IPS DF 19.7 (cell line): ENCODE measurements at regions not wholly inside any gene's neighbourhood (a gene's known extent, or its start where the extent isn't known, plus 50 kb on each side); places are given as distances from the start of the nearest gene placed in this dataset.

Experiments
- DNase-seq: peaks from one replicate; pipeline ENCODE4 v3.0.0-alpha.2; 2013; ENCODE audit warnings: low read depth, low spot score

DNA sequence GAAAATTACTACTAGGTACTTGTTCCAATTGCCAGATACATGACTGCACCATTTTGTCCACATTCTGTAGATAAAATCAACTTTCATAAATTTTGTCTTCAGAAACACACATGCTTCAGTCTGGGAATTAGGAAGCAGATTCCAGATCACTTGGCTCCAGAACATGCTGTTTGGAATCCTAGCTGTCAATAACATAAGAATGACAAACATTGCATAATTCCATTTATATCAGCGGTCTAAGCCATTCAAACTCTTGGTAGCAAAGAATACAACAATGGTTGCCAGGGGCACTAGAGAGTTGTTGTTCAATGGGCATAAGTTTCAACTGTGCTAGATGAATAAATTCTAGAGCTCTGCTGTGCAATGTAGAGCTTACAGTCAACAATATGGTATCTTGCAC lies 1112.1 kb upstream of the AGA start:
- no peak for DNase-seq

DNA sequence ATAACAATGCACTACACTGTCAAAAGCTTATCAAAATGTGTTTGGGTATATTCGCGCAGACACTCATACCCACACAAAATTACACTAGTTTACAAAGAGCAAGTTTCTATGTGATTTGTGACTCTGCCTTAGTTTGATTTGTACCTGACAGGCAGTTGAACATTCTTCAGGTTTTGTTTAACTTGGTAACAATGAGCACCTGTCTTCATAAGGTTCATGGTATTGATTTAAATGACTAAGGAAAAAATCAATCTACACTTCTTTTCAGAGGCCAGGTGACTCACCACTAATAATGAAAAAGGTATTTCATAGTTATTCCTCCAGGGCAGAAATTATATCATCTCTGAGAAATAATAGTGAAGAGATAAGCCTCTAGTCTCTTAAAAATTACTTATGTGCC lies 1114.6 kb upstream of the AGA start:
- no peak for DNase-seq

DNA sequence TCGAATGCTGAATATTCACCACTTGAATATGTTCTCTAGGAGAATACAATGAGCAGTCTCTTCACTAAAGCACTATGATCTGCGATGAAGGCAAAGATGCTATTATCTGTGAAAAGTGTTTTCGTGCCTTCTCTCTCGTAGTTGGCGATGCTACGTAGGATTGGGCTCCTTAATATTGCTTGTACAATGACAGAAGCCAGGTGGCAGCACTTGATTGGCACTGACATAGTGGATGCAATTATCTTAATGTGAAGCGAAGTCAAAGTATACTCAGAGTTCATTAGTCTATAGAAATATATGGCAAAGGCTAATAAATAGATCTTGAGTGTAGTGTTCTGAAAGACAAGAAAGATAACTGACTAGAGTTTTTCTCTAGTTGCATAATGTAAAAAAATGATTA lies 1135.7 kb upstream of the AGA start:
- DNase-seq = no peak

DNA sequence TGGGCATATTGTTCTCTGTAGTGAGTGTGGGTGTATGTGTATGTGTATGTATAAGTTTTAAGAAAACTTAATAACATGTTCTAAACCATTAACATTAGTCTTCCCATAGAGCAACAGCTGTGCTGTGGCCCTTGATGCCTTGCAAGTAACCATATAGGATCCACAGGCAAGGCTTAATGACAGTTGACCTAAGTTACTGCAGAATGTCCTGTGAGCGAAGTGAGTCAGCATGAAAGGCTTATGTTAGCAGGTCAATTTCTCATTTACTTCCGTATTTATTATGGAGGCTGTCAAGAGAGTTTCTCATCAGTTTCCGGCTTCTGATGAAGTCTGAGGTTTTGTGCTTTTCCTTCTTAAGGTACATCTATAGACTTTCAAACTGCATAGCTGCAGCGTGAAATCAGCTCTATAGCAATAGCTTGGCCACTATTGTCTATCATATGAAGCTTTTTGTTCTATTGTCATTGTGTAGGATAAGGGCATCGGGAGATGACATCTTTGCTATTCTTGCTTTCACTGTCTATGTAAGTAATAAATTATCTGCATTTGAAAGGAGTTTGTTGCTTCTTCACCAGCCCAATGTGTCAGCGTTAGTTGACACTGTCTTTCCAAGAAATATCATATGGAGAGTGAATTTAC lies 1153.4 kb upstream of the AGA start:
- DNase-seq = no peak

DNA sequence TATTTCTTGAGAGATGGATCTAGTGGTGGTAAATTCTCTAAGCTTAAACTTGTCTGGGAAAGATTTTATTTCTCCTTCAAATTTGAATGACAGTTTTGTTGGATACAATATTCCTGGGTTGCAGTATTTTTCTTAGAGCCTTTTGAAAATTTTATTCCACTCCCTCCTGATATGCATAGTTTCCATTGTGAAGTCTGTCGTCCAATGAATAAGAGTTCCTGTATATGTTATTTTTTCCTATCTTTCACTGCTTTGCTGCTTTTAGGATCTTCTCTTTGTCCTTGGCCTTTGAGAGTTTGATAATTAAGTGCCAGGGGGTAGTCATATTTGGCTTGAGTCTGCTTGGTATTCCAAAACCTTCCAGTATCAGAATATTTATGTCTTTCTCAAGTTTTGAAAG lies 1156.4 kb upstream of the AGA start:
- DNase-seq = no peak

DNA sequence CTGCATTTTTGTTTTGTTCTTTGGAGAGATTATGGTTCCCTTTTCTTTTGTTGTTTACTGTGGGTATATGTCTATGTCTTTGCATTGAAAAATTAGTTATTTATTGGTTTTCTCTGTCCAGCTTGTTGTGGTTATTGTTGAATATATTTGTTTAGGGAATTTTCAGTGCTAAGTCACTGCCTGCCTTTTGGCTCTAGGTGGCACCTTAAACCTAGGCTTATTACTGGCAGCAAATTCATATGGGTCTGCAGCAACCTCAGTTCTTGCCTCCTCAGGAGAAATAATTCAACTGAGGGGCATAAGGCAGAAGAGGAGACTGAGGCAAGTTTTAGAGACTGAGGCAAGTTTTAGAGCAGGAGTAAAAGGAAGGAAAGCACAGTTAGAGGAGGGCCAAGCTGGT lies 1157.3 kb upstream of the AGA start:
- DNase-seq = no peak

DNA sequence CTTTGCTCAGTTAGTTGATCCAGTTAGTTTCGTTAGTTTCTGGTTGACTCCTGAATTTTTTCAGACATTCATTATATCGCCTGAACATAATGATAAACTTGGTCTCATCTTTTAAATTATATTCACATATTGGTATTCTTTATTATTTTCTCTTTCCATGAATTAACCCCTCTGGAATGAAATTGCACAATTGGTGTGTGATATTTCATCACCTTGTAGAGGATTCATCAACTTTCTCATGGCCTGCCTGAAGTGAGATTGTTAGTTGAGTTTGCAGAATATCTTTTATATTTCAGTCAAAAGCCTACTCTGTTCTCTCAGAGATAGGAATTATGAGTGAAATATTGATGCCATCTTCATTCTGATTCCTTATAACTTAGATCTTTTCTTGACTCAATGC lies 1160.6 kb upstream of the AGA start:
- no peak for DNase-seq

DNA sequence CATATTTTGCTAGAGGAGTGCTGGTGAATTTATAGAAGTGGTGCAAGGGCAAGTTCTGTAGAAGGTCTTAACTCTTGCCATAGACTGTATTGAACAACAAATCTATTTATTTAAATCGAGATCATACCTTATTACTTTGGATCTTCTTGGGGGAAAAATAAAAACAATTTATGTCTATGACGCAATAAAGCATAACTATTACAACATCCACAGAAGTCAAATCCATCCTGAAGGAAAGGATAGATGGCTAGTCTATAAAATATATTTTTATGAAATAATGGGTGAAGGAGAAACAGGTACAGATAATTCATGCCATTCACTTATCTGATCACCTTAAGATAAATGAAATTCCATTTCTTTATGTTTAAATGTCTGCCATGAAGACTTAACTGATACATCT lies 1168.8 kb upstream of the AGA start:
- DNase-seq = no peak

DNA sequence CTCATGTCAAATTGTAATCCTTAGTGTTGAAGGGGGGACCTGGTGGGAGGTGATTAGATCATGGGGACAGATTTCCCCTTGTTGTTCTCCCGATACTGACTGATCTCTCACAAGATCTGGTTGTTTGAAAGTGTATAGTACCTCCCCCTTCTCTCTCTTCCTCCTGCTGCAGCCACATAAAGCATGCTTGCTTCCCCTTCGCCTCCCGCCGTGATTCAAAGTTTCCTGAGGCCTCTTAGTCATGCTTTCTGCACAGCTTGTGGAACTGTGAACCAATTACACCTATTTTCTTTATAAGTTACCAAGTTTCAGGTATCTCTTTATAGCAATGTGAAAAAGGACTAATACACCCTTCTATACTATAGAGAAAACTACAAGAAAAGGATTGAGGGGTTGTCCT lies 1170.5 kb upstream of the AGA start:
- DNase-seq = no peak

DNA sequence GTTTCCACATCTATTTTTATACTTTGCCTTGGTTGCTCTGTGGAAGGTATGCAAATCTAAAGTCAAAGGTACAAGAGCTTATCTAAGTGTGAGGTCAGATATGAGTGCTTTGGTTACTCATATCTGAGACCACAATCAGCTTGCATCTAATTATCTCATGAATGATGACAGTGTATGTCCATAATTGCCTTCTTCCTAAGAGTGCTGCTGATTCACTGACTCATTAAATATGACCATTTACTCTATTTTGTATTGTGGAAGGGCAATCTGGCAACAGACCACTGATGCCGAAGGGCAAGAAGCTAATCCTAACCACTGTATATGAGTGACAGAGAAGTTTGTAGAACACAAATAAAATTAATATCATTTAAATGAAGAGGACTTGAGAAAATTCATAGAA lies 1190.2 kb upstream of the AGA start:
- DNase-seq = no peak

DNA sequence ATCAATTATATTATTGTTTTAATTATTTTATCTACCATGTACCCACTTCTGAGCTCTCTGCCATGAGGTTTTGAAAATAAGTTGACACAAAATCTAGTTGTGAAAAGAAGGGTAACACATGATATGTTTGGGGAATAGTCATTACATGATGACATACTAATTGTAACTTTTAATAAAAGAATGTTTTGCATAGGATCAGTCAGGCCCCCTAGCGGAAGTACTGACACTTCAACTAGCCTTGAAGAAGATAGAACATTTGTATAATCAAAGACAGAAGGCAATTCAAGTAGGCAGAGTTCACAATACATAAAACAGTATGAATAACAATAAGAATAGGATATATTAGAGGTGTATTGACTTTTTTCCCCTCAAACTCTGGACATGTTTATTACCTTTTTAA lies 1191.0 kb upstream of the AGA start:
- no peak for DNase-seq

DNA sequence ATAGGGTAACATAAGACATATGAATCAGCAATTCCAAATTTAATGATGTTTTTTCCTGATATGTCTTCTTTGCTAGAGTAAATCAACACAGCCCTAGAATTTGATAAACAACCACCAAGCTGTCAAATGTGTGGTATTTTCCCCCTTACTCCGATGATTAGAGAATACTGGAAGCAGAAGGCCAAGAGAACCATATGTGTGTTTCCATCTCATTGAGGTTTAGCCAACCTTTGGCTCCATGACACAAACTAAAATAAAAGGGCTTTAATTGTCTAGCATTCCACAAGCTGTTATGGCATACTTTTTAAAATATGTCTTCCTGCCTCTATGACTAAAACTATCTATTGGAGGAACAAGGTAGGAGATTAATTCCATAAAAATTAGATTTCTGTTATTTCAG lies 1222.4 kb upstream of the AGA start:
- DNase-seq = no peak

DNA sequence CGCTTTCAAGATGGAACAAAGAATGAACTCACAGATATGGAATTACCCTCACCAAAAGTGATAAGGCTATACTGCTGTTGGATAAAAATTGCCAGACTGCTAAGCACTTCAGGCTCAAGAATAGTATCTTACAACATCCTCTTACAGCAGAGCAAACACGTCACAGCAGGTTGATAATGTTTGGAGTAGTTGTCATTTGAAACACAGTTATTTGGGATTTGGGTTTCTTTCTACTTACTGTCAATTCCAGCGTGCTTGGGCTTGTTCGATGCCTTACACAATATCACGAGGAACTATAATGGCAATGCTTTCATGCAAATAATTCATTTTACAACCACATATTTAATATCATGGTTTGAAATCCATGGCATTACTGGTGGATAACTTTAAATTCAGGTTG lies 1223.7 kb upstream of the AGA start:
- no peak for DNase-seq

DNA sequence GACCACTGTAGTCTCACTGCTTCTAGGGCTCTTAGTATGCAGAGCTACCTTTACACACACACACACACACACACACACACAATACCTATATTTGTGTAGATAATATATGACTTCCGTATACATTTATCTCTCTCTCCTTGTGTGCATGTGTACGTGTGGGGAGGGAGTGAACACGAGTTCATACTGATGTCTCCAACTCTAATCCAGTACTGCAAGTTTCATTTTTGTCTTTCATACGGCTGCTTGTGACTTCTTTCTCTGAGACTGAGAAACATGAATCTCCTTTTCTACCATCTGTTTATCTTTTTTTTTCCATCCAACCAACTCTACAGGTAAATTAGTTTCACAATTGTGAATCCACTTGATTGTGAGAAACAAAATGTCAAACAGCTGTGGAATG lies 1229.5 kb upstream of the AGA start:
- DNase-seq = no peak

DNA sequence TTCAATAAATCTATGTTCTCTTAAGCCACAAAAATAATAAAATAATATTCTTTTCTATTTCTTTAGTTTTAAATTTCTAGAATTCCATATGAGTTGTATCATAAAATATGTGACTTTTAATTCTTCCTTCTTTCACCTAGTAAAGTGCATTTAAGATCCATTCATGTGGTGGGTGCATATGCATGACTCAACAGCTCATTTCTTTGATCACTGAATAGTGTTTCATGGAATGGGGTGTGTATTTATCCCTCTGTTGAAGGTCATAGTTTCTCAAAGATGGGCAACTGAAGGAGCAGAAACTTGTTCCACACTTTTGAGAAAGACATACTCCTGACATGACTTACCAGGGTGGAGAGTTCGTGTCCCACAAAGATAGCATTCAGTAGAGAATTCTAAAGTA lies 1230.3 kb upstream of the AGA start:
- DNase-seq = no peak

DNA sequence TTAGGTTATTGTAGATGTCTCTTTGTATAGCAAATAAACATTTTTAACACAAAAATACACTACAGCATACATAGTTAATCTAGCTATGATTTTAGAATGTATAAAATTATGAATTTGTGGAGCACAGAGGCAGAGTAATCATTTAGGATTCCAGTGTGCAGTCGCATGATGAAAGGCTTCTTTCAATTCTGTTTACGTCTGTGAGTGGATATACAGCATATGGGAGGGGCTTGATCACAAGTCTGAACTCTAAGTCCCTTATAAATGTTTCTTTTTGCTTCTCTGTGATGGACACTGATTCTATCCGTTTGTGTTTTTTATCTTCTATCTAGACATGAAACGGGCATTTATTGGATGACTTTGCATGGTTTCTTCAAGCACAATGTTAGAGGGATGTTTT lies 1239.6 kb upstream of the AGA start:
- DNase-seq = no peak

DNA sequence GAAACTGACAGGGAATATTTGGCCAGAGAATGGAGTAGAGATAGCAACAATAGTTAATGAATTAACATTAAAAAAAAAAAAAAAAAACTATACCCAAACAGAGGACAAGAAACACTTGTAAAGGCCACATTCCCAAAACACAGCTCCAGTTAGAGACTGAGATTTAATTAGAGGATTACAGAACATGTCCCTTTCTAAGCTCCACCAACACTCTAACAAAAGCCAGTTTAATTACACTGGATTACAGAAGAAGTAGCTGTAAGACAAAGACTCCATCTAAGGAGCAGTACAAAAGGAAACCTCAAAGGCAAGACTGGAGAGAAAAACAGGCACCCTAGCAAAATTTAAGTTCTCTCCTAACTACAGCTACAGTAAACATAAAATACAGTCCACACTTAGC lies 1247.7 kb upstream of the AGA start:
- no peak for DNase-seq

DNA sequence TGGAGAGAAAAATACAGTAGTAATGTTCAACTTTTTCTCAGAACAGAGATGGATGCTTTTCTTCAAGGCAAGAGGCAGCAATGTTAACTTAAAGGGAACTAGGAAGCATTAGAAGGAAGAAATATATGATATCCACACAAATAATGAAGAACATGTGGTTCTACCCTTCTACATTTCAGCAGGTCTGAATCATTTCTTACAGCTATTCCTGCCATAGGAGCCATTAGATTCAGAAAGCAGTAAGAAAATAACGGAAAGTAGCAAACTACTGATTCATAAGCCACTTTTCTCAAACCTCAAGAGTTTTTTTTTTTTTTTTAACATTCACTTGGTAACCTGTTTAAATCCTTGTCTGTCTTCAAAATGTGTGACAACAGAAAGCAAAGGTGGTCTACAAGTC lies 1251.6 kb upstream of the AGA start:
- DNase-seq = no peak

DNA sequence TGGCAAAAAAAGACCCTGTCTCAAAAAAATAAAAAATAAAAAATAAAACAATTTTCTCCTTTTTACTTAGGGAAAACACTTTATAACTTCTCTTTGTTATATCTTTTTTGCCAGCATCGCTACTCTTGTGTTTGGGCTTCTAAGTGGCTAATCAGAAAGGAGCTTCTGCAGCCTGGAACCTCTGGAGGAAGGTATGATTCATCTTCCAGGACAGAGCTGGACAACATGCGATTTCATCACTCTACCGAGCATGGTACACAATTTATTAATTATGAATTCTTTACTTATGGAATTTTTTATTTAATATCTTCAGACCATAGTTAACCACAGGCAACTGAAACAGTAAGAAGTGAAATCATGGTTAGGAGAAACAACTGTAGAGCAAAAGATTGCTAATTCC lies 1254.3 kb upstream of the AGA start:
- DNase-seq = no peak

DNA sequence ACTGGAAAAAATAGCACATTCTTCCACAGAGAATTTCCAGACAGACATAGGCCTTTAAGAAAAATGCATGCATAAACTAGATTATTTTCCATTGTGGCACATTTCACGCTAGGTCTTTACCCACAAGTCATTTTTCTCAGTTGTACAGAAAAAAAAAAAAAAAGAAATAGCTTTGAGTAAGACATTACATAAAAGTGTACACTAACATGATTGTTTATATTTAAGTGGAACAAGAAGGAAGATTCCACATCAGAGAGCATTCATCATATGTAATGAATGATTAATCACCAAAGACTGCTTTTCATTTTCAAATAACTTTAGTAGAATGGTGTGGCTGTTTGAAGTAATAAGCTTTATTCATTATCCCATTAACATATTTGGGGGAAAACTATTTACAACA lies 1270.2 kb upstream of the AGA start:
- DNase-seq = no peak

DNA sequence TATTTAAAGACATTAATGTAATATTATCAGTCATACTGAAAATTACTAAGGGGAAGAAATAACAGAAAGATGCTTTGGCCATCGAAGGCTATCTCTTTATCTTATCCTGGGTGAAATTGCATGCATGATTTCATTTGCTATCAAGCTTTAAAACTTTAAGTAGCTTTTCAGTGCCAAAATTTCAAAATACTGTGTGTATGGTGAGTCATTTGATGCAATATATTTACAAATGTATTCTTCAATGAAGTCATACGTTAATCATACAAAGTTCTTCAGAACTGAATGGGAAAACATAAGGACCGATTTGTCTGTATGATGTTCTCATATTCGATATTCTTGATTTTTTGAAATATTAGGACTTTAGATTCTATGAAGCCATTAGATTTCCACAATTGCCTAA lies 1295.8 kb upstream of the AGA start:
- DNase-seq = no peak

DNA sequence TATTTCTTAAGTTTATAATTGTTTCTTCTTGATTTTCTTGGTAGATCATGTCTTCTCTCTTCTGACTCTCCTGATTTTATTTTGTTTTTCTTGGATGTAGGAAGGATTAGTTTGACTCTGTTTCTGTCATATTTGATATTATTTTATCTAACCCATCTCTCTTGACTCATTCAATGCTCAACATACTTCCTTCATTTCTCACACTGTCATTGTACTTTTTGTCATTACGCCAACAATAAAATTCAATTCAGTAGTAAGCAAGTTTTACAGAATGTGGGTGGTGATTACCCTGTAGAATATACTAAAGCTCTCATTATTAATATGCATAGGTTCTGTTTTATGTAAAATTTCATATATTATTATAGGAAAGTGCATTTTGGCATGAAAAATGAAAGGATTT lies 1303.0 kb upstream of the AGA start:
- DNase-seq = no peak

DNA sequence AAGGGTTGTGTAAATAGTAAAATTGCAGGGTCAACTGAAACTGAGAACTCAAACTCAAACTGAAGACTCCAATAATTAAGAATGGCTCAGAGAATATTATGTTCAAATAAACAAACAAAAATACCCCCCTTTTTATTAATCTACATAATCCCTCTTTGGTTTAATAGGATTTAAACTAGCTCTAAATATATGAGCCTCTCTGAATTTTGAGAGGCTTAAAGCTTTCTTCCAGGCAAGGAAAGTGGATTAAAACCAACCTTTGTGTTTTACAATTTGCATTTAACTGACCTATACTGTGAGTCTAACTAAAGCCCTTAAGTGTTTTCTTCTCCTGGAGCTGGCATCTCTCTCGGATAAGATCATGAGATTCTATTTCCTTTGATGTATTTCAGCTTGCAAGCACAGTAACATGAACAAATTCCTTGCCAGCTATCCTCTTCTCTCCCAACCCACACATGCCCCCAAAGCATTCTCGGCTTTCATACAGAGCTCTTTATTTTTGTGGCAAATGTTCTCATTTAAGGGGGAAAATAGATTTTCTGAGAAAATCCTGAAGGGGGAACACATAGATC lies 1310.8 kb upstream of the AGA start:
- no peak for DNase-seq

DNA sequence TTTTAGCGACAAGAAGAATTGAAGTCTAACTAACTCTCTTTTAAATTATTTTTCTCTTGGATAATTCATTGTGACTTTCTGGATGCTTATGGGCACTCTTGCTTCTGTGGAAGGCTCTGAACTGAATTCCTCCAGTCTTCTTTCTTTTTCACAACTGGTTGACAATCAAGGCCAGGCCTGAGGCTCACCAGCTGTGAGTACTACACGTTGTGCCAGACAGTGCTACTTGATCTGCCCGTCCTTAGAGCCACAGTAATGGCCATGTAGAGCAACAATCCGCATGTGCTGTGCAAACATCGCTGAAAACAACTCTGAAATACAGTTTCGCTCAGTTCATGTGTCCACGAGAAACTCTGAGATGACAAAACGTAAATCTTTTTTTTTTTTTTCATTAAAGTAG lies 1336.3 kb upstream of the AGA start:
- no peak for DNase-seq
